HUES6 (cell line): ENCODE measurements at regions not wholly inside any gene's neighbourhood (a gene's known extent, or its start where the extent isn't known, plus 50 kb on each side); places are given as distances from the start of the nearest gene placed in this dataset.
"Not testable (repeated sequence)": the region's sequence is repeated elsewhere in the genome, so short reads cannot be mapped to it uniquely, and the experiment has no call there.

Experiments
- H3K27ac ChIP-seq: 2 replicates; pipeline ENCODE4 v1.7.0; 2013; ENCODE audit warnings: low read depth, mild to moderate bottlenecking, low read length, inconsistent platforms
- H3K27me3 ChIP-seq: 2 replicates; pipeline ENCODE4 v1.6.1; 2013; ENCODE audit warnings: low read length; ENCODE audit not compliant: control insufficient read depth, insufficient read depth
- H3K36me3 ChIP-seq: 2 replicates; pipeline ENCODE4 v1.6.1; 2013; ENCODE audit warnings: low read length; ENCODE audit not compliant: control insufficient read depth, insufficient read depth
- H3K4me1 ChIP-seq: 2 replicates; pipeline ENCODE4 v1.6.1; 2013; ENCODE audit warnings: low read length; ENCODE audit not compliant: control insufficient read depth, insufficient read depth
- H3K4me3 ChIP-seq: 2 replicates; pipeline ENCODE4 v1.5.1; 2013; ENCODE audit warnings: low read depth, low read length
- H3K9ac ChIP-seq: one replicate; pipeline ENCODE4 v1.6.1; 2013; ENCODE audit warnings: mild to moderate bottlenecking, low read length
- H3K9me3 ChIP-seq: 2 replicates; pipeline ENCODE4 v1.6.1; 2013; ENCODE audit warnings: low read depth, low read length; ENCODE audit not compliant: control insufficient read depth, insufficient read depth

DNA sequence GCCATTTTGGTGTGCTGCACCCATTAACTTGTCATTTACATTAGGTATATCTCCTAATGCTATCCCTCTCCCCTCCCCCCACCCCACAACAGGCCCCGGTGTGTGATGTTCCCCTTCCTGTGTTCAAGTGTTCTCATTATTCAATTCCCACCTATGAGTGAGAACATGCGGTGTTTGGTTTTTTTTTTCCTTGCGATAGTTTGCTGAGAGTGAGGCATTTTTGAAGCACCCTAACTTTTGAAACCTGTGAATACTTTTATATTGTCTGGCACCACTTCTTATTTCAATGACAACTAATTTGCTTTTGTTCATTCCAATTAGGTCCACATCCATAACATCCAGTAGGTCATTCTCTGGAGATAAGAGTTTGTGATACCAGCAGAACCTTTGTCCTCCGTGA, 244.0 kb upstream of the PTGER4 start:
- not testable (repeated sequence) for H3K36me3 ChIP-seq, H3K4me1 ChIP-seq, H3K9ac ChIP-seq, H3K27me3 ChIP-seq, H3K27ac ChIP-seq, H3K4me3 ChIP-seq, H3K9me3 ChIP-seq

DNA sequence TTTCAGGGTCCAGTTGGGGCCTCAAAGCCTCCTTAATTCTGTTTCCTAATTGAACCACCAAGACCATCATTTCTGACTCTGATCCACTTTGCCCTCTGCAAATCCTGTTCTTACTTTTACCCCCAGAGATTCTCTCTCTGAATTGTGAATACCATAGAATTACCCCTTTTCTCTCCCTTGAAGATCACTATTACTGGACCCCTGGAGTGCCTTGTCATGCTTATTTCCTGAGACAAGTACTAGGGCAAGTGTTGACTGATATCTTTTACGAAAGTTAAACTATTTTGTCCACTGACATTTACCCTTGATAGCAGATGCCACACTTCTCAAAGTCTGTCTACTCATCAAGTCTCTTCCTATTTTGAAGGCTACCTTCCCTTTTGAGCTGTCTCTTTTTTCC, 246.9 kb upstream of the PTGER4 start:
- H3K36me3 ChIP-seq = no peaks in the 10 kb centered on the region
- no peak overlapping the region for H3K4me3 ChIP-seq
- no peaks in the 10 kb centered on the region for H3K9me3 ChIP-seq
- H3K9ac ChIP-seq = no peak overlapping the region
- H3K27ac ChIP-seq = no peak overlapping the region
- no peaks in the 10 kb centered on the region for H3K27me3 ChIP-seq
- H3K4me1 ChIP-seq = peaks cover 9% of the 10 kb centered on the region; the same call in 1 of the 2 replicates

DNA sequence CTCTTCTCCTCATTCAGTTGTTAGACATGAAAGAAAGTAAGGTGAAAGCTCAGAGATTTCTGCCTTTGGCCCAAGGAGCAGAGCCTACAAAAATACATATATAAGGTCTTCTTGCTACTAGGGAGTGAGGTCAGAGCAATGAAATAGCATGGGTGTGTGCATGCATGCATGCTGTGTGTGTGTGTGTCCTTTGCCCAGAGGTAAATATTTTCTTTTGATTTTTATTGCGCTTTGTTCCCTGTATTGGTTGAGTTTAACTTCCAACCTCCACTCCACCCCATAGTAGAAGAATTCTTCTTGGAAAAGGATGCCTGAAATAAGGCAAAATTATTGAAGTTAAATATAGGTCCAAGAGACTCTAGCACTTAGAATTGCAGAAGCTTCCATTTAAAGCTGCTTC, 248.0 kb upstream of the PTGER4 start:
- H3K9ac ChIP-seq = no peak overlapping the region
- peaks cover 9% of the 10 kb centered on the region; the same call in 1 of the 2 replicates for H3K4me1 ChIP-seq
- no peaks in the 10 kb centered on the region for H3K36me3 ChIP-seq
- no peaks in the 10 kb centered on the region for H3K27me3 ChIP-seq
- no peaks in the 10 kb centered on the region for H3K9me3 ChIP-seq
- no peak overlapping the region for H3K27ac ChIP-seq
- no peak overlapping the region for H3K4me3 ChIP-seq

DNA sequence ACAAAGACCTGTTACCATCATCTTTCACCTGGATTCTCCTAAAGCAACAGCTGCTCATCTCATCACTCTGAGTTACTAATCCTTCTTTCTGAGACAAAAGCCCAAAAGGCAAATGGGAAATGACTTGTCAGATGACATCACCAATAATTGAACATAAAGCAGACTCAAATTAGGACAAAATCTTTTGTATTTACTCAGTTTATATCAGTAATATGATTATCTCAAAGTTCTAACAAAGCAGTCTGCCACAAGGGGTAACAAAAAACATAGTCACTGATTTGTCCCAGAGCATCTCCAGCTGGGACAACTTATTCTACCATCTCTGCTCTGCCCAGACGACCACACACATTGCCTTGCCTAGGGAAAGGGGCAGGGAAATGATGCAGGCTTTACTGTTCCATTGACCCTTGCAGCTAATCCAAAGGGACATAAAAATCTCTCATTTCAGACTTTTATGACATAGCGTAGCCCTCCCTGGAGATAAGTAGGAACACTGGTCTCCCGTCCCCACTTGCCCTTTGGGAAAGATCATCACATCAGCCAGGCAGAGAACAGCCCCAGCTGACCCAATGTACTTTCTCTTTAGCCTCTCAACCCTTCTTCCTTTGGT, 249.5 kb upstream of the PTGER4 start:
- Histone ChIP-seq H3K27me3 (no peaks in the 10 kb centered on the region), H3K27ac (no peak overlapping the region), H3K36me3 (no peaks in the 10 kb centered on the region), H3K4me1 (peaks cover 9% of the 10 kb centered on the region; the same call in 1 of the 2 replicates), H3K4me3 (no peak overlapping the region), H3K9me3 (peaks cover 5% of the 10 kb centered on the region), H3K9ac (no peak overlapping the region)

DNA sequence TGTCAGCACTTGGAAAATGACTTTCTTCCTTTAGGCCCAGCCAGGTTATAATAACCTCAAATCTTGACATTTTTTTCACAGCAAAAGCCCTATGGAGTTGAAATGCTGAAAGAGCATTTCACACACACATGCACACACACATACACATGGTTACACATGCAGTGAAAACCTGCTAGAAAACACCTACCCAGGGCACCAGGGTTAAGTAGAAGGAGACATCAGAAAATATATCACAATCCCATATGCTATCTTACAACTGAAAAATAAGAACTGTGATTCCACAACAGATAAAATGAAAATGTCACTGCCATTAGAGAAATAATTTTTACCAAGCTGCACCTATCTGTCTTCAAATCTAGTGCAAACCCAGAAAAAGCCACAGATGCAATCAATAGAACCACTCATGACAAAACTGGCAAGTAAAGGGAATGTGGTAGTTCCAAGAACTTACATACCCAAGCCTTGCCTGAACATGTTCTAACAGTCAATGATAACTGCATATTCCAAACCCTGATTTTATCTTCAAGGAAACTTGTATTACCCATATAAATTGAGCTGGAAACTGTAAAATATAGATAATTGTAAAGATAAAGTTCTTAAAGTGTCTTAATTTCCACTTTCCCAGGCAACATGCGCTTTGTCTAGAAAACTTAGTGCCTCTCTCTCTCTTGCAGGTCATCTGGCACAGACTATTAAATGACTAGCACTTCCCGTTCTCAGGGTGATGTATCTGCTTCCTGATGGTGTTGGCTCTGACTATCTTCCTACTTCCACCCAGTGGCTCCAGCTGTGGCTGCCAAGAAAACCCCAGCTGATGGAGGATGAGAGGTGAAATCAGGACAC, 250.2 kb upstream of the PTGER4 start:
- H3K9me3 ChIP-seq = peaks cover 11% of the 10 kb centered on the region
- no peak overlapping the region for H3K27ac ChIP-seq
- no peak overlapping the region for H3K9ac ChIP-seq
- H3K27me3 ChIP-seq = no peaks in the 10 kb centered on the region
- no peak overlapping the region for H3K4me3 ChIP-seq
- no peaks in the 10 kb centered on the region for H3K36me3 ChIP-seq
- H3K4me1 ChIP-seq = peaks cover 9% of the 10 kb centered on the region; the same call in 1 of the 2 replicates

DNA sequence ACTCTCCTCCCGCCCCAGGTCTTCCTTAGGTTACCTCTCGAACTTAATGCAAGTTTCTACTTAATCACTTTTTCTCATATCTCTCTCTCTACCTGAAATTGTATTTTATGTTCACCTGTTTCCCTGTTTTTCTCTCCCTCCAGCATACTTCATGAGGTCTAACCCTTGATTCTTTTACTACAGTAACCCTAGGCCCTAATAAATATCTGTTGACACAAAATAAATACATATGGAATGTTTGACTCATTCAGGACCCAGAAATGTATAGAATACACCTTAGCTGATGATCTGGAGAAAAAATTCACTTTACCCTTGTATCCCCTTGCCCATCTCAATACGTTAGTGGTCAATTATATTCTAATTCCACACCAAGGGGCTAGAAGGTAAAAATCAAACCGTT, 250.9 kb upstream of the PTGER4 start:
- Histone ChIP-seq H3K27me3 (no peaks in the 10 kb centered on the region), H3K9ac (no peak overlapping the region)

DNA sequence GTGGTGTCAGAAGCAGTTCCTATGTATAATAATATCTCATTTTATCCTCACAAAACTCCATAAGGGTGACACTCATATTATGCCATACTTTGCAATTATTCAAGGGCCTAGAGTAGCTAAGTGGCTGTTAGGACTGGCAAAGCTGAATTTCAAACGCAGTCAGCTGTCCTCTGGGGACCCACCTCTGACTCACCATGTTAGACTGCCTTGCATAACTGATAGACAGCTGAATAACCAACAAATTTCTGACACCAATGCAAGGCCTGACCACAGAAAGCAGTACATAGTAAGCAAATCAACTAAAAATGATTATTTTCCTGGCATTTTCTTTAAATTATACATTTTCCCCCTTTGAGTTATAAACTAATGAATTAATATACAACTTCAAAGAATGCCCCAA, 251.6 kb upstream of the PTGER4 start:
- H3K27me3 ChIP-seq = no peaks in the 10 kb centered on the region
- H3K4me3 ChIP-seq = no peak overlapping the region
- peaks cover 21% of the 10 kb centered on the region for H3K9me3 ChIP-seq
- H3K4me1 ChIP-seq = peaks cover 6% of the 10 kb centered on the region; the same call in 1 of the 2 replicates
- H3K27ac ChIP-seq = no peak overlapping the region
- no peak overlapping the region for H3K9ac ChIP-seq
- no peaks in the 10 kb centered on the region for H3K36me3 ChIP-seq

More for the DNA sequence above, 250.9 kb upstream of the PTGER4 start:
- Histone ChIP-seq H3K36me3 (no peaks in the 10 kb centered on the region), H3K4me3 (no peak overlapping the region), H3K4me1 (peaks cover 9% of the 10 kb centered on the region; the same call in 1 of the 2 replicates), H3K9me3 (peaks cover 14% of the 10 kb centered on the region), H3K27ac (no peak overlapping the region)

DNA sequence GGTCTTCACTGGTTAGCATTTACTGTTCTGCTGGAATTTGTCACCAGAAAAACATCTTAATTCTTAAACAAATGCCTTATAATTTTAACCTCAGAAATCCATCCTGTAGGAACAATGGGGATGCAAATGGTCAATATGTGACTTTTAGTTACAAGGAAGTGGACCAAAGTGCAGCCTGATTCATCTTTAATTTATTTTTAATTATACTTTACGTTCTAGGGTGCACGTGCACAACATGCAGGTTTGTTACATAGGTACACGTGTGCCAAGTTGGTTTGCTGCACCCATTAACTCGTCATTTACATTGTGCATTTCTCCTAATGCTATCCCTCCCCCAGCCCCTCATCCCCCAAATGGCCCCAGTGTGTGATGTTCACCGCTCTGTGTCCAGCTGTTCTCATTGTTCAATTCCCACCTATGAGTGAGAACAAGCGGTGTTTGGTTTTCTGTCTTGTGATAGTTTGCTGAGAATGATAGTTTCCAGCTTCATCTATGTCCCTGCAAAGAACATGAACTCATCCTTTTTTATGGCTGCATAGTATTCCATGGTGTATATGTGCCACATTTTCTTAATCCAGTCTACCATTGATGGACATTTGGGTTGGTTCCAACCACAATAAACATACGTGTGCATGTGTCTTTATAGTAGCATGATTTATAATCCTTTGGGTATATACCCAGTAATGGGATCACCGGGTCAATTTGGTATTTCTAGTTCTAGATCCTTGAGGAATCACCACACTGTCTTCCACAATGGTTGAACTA, 262.5 kb upstream of the PTGER4 start:
- not testable (repeated sequence) for H3K27me3 ChIP-seq, H3K4me3 ChIP-seq, H3K9me3 ChIP-seq, H3K36me3 ChIP-seq, H3K4me1 ChIP-seq, H3K9ac ChIP-seq, H3K27ac ChIP-seq

DNA sequence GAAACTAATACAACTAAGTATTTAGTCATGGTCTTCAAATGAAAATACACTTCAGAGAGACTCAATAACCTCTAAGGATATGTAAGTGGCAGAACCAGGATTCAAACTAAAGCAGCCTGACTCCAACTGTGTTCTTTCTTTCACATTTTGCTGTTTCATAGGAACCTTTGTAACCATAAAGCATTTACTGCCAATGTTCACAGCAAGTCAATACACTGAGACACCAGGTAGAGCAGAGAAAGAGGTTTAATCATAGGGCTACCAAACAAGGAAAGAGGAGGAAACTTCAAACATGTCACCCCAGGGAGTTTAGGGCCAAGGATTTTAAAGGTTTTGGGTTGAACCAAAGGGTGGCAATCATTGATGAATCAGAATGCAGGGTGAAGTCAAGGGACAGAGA, 263.1 kb upstream of the PTGER4 start:
- H3K36me3 ChIP-seq = no peaks in the 10 kb centered on the region
- H3K27me3 ChIP-seq = no peaks in the 10 kb centered on the region
- H3K27ac ChIP-seq = no peak overlapping the region
- H3K9ac ChIP-seq = no peak overlapping the region
- H3K9me3 ChIP-seq = peaks cover 2% of the 10 kb centered on the region; the same call in 1 of the 2 replicates
- H3K4me1 ChIP-seq = no peaks in the 10 kb centered on the region
- H3K4me3 ChIP-seq = no peak overlapping the region

DNA sequence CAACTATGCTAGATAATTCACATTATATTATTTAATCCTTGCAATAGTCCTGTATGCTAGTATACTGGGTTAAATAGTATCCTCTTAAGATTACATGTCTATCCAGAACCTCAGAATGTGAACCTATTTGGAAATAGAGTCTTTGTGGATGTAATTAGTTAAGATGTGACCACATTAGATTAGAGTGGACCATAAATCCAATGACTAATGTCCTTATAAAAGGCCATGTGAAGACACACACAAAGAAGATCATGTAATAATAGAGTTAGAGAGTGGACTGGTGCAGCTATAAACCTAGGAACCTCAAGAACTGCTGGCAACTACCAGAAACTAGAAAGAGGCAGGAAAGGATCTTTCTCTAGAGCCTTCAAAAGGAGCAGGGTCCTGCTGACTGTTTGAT, 263.6 kb upstream of the PTGER4 start:
- H3K9ac ChIP-seq = no peak overlapping the region
- H3K27me3 ChIP-seq = no peaks in the 10 kb centered on the region
- H3K4me3 ChIP-seq = no peak overlapping the region
- H3K4me1 ChIP-seq = no peaks in the 10 kb centered on the region
- H3K36me3 ChIP-seq = no peaks in the 10 kb centered on the region
- H3K27ac ChIP-seq = no peak overlapping the region
- no peaks in the 10 kb centered on the region for H3K9me3 ChIP-seq

DNA sequence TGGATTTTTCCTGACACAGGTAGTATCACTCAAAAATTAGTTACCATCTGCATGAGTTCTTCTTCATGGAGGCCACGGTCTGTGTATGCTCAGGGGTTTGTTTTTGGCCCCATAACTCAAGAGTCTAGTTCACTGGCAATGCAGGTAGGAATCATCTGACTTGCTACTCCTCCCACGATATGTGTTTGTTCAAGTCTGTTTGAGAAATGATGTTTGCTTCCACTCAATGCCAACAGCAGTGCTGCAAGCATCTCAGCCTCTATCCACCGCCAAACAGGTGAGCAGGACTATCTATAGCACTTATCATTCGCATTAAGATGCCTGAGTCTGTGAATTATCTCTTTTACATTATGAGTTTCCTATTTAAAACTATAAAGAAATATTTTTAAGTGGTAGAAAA, 264.8 kb upstream of the PTGER4 start:
- Histone ChIP-seq H3K9me3 (no peaks in the 10 kb centered on the region), H3K4me3 (no peak overlapping the region), H3K36me3 (no peaks in the 10 kb centered on the region), H3K9ac (no peak overlapping the region), H3K27ac (no peak overlapping the region), H3K4me1 (no peaks in the 10 kb centered on the region), H3K27me3 (no peaks in the 10 kb centered on the region)
